Limb (tissue), 2 donors: ENCODE measurements at regions not wholly inside any gene's neighbourhood (a gene's known extent, or its start where the extent isn't known, plus 50 kb on each side); places are given as distances from the start of the nearest gene placed in this dataset.

Source experiments
- DNase-seq, 2 donors: peaks; one replicate each; pipeline ENCODE4 v3.0.0-alpha.2; 2016; ENCODE audit errors: extremely low spot score in 2 of 2

DNA sequence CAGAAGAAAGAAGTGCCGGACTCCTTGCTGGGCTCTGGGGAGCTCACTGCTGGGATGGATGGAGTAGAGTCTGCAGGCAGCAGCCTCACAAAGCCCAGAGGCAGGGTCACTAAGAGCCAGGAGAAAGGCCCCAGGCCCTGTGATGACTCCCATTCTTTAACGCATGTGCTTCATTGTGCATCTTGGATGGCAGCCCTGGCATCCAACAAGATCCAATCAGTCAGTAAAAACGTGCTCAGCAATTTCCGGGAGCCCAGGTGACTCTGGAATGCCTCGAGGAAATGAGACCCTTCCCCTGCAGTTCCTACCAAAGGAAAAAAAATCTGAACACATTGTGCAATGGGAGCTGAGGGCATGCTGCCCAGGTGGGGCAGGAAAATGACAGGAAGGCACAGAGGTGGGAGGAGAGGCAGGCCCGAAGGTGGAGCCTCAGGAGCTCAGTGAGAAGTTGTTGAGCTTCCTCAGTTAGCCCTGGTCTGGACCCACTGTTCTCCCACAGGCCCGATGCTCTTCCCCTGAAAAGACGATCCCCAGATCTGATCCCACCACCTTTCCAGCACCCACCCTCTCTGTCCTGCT, 60.7 kb upstream of the TMEM72 start:
- no peak for DNase-seq

DNA sequence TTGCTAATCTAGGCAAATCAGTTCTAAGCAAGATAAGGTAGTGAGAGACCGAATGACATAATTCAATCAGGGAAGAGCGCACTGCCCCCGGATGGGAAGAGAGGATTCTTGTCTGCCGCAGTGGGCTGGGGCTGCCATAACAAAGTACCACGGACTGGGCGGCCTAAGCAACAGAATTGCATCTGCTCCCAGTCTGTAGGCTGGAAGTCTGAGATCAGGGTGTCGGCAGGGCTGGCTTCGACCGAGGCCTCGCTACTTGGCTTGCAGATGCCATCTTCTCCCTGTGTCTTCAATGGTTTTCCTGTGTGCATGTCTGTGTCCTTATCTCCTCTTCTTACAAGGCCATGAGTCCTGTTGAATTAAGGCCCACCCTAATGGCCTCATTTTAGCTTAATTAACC, 59.7 kb upstream of the TMEM72 start:
- DNase-seq, result no peak

DNA sequence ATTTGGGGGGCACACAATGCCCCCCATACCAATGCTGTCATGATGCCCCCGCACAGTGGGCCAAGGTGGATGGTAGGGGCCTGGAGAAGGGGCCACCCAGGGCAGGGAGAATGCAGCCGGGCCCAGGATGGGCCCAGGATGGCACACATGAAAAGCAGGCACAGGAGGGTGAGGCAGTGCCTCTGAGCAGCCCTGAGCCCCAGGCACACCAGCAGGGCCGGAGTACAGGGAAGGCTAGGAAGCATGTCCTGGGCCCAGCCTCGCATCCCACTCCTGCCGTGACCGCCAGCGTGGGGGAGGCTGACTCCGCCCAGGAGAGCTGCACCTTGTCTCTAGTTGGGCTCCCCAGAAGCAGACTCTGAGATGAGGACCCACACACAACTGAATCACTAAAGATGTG, 59.3 kb upstream of the TMEM72 start:
- no peak for DNase-seq

DNA sequence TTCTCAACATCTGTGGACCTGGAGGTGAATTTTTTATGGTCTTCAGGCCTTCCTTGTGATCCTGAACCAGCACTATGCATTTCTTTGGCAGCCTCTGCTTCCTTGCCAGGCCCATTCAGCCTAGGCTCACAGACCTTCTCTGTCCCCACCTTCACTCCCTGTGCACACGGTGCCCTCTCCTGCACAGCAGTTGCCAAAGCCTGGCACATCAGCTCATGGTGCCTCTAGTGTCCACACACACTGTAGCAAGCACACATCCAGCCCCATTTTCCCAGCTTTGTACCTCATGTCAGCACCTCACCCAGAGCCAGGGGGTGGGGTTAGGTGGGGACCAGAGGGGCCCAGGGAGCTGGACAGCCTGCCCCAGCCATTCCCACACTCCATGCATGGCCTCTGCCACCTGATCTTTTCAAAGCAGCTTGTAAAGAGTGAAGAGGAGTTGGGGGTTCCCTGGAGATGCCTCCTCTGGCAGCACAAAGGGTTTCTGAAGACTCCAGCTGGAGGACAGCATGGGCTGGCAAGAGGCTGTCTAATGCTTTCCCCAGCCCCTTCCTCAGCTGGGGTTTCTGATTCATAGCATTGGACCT, 57.9 kb upstream of the TMEM72 start:
- no peak for DNase-seq

DNA sequence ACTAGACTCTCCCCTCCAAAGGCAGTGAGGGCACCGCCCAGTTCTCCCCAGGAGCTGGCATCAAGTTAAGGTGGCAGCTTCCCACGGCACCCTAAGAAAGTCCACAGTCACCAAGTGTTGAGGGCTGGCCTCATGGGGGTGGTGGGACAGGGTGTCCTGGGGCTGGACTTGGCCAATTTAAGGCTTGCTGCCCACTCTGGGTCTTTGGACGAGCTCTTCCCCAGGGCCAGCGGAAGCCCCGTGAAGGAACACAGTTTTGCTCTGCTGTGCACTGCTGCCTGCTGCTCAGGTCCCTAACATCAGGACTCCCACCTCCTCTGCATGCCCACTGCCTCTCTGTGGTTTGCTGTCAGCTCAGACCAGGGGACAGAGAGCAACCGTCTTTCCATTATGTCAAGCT, 57.3 kb upstream of the TMEM72 start:
- no peak for DNase-seq

DNA sequence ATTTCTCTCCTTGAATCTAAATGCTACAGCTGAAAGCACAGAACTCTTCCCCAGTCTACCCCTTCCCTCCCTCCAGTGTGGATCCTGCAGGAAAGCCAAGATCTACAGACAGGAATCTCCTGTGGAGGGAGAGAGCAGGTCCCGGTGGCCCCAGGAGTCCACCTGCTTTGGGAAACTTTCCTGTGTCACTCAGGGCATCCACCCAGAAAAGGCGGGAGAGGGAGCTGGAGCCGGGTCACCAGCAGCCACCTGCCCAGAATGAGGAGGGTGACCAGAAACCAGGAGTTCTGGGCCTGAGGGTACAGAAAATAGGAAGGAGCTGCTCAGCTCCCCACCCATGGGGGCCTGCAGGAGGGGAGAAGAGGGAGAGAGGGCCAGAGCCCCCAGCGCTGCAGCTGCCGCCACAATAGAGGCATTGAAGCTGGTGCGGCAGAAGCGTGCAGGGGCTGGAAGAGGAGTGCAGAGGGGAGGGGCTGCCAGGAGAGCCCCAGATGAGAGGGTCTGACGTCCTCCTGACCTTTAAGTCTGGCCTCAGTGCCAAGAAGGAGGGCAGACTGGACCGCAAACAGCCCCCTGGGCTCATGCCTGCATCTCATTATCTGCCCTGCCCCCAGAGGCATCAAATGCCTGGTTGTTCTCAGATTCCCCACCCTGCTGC, 56.3 kb upstream of the TMEM72 start:
- DNase-seq, result no peak

DNA sequence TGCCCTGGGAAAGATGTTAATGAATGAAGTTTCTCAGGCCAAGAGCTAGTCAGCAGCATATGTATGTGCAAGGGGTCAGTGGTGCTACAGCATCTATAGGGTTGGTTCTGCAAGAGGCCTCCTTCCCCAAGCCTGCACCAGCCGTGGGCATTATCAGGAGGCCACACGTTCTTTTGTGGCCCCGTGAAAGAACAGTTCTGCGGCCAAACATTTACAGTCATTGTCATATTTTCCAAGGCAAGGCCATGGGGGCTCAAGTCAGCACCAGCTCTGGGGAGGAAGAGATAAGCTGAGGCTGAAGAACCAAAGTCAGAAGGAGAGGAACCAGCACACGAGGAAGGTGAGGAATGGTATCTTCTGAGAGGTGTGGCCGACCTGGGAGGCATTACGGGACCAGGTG, 54.4 kb upstream of the TMEM72 start:
- DNase-seq, result no peak

DNA sequence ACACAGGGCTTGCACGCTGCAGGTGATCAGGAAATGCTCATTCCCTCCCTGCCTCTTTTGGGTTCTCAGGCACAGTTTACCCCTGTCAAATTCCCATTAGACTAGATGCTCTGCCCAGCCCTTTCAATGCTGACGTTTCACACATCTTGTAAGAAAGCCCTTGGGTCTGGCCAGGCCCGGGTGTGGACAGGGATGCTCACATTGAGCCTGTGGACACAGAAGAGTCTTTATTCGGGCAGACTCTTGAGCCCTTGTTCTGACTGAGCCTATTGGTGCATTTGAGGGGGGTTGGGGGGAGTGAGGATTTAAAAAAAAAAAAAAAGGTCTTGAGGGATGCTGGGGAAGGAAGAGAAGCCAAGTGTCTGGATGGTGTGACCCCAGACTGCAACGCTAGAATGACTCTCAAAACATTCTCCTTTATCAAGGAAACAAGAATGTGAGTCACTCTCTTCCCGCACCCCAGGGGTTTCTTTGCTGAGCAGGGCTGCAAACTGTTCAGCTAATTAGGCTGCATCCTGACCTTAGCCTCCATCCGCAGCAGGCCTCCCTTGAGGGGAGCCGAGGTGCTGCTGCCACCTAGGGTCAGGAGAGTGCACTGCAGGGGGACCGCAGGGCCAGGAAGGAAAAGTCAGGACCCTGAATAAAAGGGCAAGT, 53.6 kb upstream of the TMEM72 start:
- DNase-seq, result peak; percentile 58 to 79

DNA sequence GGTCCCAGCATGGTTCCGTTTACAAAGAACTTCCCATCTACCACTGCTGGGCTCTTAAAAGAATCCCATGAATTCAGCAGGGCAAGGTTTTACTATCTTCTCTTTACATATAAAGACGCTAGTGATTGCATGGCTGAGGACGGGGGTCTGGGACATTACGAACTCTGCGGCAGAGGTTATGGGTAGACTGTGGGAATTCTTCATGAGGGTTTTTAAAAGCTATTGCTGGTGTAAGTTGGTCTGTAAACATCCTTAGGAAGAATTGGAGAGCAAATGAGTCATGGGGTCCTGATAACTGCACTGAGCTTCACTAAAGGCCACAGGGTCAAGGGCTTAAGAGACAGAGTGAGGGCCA, 53.1 kb upstream of the TMEM72 start:
- no peak for DNase-seq

DNA sequence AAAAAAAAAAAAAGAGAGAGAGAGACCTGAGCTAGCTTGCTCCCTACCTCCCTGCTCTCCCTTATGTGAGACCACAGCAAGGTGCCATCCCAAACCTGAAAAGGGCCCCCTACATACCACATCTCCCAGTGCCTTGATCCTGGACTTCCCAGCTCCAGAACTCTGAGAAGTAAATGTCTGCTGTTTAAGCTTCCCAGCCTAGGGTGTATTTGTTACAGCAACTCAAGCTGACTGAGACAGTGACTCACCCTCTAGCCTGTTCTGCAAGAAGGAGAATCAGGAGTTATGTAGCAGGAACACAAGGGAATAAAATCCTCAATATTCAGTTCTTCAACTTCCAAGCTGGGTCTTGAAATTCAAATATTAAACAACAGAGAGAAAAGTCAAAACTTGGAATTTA, 52.1 kb upstream of the TMEM72 start:
- DNase-seq, result no peak

DNA sequence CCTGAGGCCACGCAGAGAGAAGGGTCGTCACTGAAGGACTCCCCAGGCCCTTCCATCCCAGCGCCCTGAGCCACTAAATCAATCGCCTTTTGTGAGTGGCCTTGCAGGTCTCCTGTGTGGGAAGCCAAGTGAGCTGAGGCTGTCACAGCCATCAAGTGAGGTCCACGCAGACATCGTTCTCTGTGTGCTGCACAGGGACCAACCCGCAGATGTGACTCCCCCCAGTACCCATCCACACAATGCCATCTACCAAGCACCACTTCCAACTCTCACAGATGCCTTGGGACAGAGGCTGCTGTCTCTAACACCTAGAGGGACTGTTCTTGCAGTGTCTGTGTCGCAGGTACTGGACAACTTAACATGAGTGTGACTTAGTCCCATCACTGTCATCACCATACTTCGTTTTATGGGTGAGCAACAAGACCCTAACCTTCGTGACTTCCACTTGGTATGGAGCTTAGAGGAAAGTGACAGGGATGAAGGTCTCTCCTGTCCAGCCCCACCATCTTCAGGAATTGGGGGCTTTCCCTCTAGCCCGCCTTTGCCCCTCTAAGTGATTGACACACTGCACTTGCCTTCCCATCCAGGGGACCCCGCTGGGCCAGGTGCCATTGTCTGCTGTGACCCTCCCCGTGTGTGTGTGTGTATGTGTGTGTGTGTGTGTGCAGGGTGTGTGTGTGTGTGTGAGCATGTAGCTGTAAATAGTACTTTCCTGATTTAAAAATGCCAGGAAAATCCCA, 51.4 kb upstream of the TMEM72 start:
- peak in 1 of 2 donors; percentile 17 for DNase-seq

DNA sequence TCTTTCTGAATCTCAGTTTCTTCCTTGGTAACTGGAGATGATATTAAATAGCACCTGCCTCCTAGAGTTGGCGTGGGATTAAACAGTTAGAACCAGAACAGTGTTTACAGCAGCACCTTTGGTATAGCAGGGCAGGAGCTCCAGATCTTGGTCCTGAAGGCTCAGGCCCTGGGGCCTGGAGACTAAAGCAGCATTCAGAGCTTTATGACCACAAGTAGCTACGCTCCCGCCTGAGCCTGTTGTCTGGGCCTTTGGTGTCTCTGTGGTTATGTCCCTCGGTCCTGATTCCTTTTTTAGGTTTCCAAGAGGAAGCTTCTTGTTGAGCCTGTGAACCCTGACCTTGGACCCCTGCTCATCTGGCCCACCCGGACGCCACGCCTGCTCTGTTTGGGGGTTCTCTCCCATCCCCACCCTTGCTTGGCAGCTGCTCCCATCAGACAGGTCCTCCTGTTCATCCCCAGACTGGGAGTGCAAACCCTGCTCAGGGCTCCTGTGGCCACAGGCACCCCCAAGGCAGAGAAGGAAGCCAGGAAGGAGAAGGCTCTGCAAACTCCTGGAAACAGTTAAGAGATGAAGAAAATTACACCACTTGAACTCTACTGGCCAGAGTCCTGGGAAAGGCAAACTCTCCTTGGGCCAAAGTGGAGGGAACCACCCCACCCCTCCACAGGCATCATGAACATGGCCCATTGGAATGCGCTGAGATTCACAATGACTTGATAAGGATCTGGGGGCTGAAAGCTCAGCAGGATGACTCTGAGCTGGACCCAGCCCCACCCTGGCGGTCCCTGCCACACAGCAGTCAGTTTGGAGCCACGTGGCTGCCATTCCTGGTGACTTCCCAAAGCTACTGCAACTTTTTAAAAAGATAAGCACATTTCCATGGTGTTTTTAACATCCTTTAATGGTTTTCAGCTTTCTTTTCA, 50.1 kb upstream of the TMEM72 start:
- no peak for DNase-seq
